Endodermal cell (in vitro differentiated cells): ENCODE measurements at regions not wholly inside any gene's neighbourhood (a gene's known extent, or its start where the extent isn't known, plus 50 kb on each side); places are given as distances from the start of the nearest gene placed in this dataset.

ENCODE experiments used
- DNase-seq: peaks from one replicate; pipeline ENCODE4 v3.0.0-alpha.2; 2017
- H3K27ac ChIP-seq: 2 replicates; pipeline ENCODE4 v1.5.1; 2013; ENCODE audit warnings: mild to moderate bottlenecking, low read depth, low read length, moderate library complexity
- H3K27me3 ChIP-seq: 2 replicates; pipeline ENCODE4 v1.6.1; 2013; ENCODE audit warnings: mild to moderate bottlenecking, low read length, moderate library complexity; ENCODE audit not compliant: insufficient read depth, control insufficient read depth, poor library complexity, severe bottlenecking
- H3K36me3 ChIP-seq: 2 replicates; pipeline ENCODE4 v1.7.0; 2013; ENCODE audit warnings: mild to moderate bottlenecking, low read length, moderate library complexity; ENCODE audit not compliant: control insufficient read depth, insufficient read depth
- H3K4me1 ChIP-seq: one replicate; pipeline ENCODE4 v1.7.0; 2013; ENCODE audit warnings: low read length; ENCODE audit not compliant: control insufficient read depth, insufficient read depth
- H3K4me3 ChIP-seq: 2 replicates; pipeline ENCODE4 v1.5.1; 2013; ENCODE audit warnings: mild to moderate bottlenecking, low read length, moderate library complexity
- H3K9ac ChIP-seq: 2 replicates; pipeline ENCODE4 v1.6.1; 2013; ENCODE audit warnings: mild to moderate bottlenecking, low read length, moderate library complexity; ENCODE audit not compliant: poor library complexity, severe bottlenecking; ENCODE audit errors: extremely low read depth
- H3K9me3 ChIP-seq: 2 replicates; pipeline ENCODE4 v1.6.1; 2013; ENCODE audit warnings: mild to moderate bottlenecking, low read length, moderate library complexity; ENCODE audit not compliant: control insufficient read depth
- H3K27ac Mint-ChIP-seq: 2 replicates; pipeline ENCODE4 v1.8.0; 2020; ENCODE audit warnings: mixed read lengths
- H3K27me3 Mint-ChIP-seq: 2 replicates; pipeline ENCODE4 v1.8.0; 2021; ENCODE audit warnings: mild to moderate bottlenecking, mixed read lengths; ENCODE audit not compliant: insufficient read depth
- H3K36me3 Mint-ChIP-seq: 2 replicates; pipeline ENCODE4 v1.8.0; 2020; ENCODE audit warnings: low read depth, mixed read lengths
- H3K4me1 Mint-ChIP-seq: 2 replicates; pipeline ENCODE4 v1.8.0; 2020; ENCODE audit warnings: mixed read lengths
- H3K4me3 Mint-ChIP-seq: 2 replicates; pipeline ENCODE4 v1.8.0; 2020; ENCODE audit warnings: mild to moderate bottlenecking, moderate library complexity, mixed read lengths
- H3K9me3 Mint-ChIP-seq: 2 replicates; pipeline ENCODE4 v1.8.0; 2020; ENCODE audit warnings: mild to moderate bottlenecking, mixed read lengths
- WGBS, 2 experiments: methylation state at CpG; one replicate each; pipeline versions ENCODE4 v1.1.5 to v1.1.7; 2013; ENCODE audit warnings: missing lambda C conversion rate in 2 of 2, mixed read lengths in 1 of 2; ENCODE audit not compliant: insufficient coverage in 1 of 2, insufficient read length in 1 of 2; 5-methylcytosine and 5-hydroxymethylcytosine counted together
- TF ChIP-seq, protein P1 (sequence below): fragments of 200-600 bp; sonication (generic); conservative IDR thresholded peaks from 2 replicates; pipeline ENCODE4 v1.5.0; 2021; ENCODE audit warnings: antibody characterized with exemption, mild to moderate bottlenecking

DNA sequence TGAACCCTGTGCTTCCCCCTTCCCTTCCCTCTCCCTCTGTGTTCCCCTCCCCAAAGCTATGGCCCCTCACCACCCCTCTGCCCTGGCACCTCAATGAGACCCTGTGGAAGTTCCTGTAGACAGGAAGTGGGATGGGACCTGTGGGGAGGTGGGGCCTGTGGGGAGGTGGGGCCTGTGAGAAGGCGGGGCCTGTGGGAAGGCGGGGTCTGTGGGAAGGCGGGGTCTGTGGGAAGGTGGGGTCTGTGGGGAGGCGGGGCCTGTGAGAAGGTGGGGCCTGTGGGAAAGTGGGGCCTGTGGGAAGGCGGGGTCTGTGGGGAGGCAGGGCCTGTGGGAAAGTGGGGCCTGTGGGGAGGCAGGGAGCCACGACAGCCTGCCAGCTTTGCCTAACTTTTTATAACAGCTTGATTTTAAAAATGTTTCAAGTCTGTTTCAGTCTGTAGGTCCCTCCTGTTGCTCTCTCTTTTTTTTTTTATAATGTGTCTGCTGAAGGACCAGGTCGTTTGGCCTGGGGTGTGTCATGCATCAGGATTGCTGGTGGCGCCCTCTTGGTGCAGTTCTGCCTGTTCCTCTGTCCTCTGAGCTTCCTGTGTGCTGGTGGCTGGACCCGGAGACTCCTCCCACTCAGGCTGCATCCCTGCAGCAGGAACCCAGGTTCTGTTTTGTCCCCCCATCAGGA, 70.5 kb upstream of the SLCO4A1 start:
- H3K27ac Mint-ChIP-seq = no peak overlapping the region
- H3K4me3 Mint-ChIP-seq = no peak overlapping the region
- 83% methylated on average over 9 of the region's 9 CpGs; no CpG with 5 or more reads in 1 of the 2 experiments for WGBS, 2 experiments
- TF ChIP-seq, protein P1, sequence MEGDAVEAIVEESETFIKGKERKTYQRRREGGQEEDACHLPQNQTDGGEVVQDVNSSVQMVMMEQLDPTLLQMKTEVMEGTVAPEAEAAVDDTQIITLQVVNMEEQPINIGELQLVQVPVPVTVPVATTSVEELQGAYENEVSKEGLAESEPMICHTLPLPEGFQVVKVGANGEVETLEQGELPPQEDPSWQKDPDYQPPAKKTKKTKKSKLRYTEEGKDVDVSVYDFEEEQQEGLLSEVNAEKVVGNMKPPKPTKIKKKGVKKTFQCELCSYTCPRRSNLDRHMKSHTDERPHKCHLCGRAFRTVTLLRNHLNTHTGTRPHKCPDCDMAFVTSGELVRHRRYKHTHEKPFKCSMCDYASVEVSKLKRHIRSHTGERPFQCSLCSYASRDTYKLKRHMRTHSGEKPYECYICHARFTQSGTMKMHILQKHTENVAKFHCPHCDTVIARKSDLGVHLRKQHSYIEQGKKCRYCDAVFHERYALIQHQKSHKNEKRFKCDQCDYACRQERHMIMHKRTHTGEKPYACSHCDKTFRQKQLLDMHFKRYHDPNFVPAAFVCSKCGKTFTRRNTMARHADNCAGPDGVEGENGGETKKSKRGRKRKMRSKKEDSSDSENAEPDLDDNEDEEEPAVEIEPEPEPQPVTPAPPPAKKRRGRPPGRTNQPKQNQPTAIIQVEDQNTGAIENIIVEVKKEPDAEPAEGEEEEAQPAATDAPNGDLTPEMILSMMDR = peak; percentile 49
- no peak overlapping the region for H3K4me3 ChIP-seq
- no peaks in the 10 kb centered on the region for H3K36me3 Mint-ChIP-seq
- no peaks in the 10 kb centered on the region for H3K4me1 ChIP-seq
- peak; percentile 81 for DNase-seq
- H3K36me3 ChIP-seq = no peaks in the 10 kb centered on the region
- no peaks in the 10 kb centered on the region for H3K27me3 Mint-ChIP-seq
- no peaks in the 10 kb centered on the region for H3K9me3 ChIP-seq
- H3K4me1 Mint-ChIP-seq = no peaks in the 10 kb centered on the region
- no peak overlapping the region for H3K9ac ChIP-seq
- no peak overlapping the region for H3K27ac ChIP-seq
- no peaks in the 10 kb centered on the region for H3K27me3 ChIP-seq
- H3K9me3 Mint-ChIP-seq = peaks cover 3% of the 10 kb centered on the region

DNA sequence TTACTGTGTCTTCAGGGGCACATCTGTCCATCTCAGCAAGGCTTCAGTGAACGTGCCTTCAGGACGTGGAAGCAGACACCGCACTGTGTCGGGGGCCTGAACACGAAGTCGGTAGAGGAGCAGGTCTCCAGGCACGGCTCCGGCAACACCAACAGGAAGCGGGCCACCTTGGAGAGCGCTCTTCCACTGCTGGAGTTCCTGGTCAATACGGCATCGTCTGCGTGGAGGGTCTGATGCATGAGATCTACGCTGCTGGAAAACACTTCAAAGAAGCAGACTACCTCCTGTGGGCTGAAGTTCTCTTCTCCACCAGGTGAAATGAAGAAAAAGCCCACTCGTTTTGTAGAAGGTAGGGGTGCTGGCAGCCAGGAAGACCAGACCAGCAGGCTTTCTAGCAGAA, 69.3 kb upstream of the SLCO4A1 start:
- H3K9me3 Mint-ChIP-seq = peaks cover 3% of the 10 kb centered on the region
- Histone ChIP-seq H3K4me1 (no peaks in the 10 kb centered on the region), H3K36me3 (no peaks in the 10 kb centered on the region), H3K9me3 (no peaks in the 10 kb centered on the region), H3K9ac (no peak overlapping the region), H3K27me3 (no peaks in the 10 kb centered on the region), H3K27ac (no peak overlapping the region), H3K4me3 (no peak overlapping the region)
- 52 to 75% methylated on average over 15 of the region's 15 CpGs for WGBS, 2 experiments
- no peak overlapping the region for H3K27ac Mint-ChIP-seq
- DNase-seq = no peak
- no peaks in the 10 kb centered on the region for H3K36me3 Mint-ChIP-seq
- H3K4me1 Mint-ChIP-seq = no peaks in the 10 kb centered on the region
- TF ChIP-seq, protein P1 = no peak
- no peaks in the 10 kb centered on the region for H3K27me3 Mint-ChIP-seq
- H3K4me3 Mint-ChIP-seq = no peak overlapping the region

GRCh38 chr20:62573817-62574216, 68.5 kb upstream of the SLCO4A1 start:
- Histone ChIP-seq H3K36me3 (no peaks in the 10 kb centered on the region), H3K4me3 (no peak overlapping the region), H3K27me3 (no peaks in the 10 kb centered on the region), H3K9ac (no peak overlapping the region), H3K9me3 (no peaks in the 10 kb centered on the region), H3K27ac (no peak overlapping the region), H3K4me1 (no peaks in the 10 kb centered on the region)
- H3K27ac Mint-ChIP-seq = no peak overlapping the region
- WGBS, 2 experiments = 39 to 46% methylated on average over 2 to 3 of the region's 3 CpGs
- H3K9me3 Mint-ChIP-seq = peaks cover 3% of the 10 kb centered on the region
- H3K36me3 Mint-ChIP-seq = no peaks in the 10 kb centered on the region
- H3K27me3 Mint-ChIP-seq = no peaks in the 10 kb centered on the region
- H3K4me3 Mint-ChIP-seq = no peak overlapping the region
- no peaks in the 10 kb centered on the region for H3K4me1 Mint-ChIP-seq
- DNase-seq = no peak
- TF ChIP-seq, protein P1 = no peak
